Right hindlimb (tissue), 1 donor: ENCODE measurements at regions not wholly inside any gene's neighbourhood (a gene's known extent, or its start where the extent isn't known, plus 50 kb on each side); places are given as distances from the start of the nearest gene placed in this dataset.
A peak's percentile ranks its signal among the peaks of the same experiment; 100 is the strongest.

Experiments
- DNase-seq: peaks from one replicate; pipeline ENCODE4 v3.0.0-alpha.2; 2018

- DNase-seq, result no peak
Observed at GRCh38 chr15:35736150-35736549, 190.2 kb upstream of the DPH6 start.

GRCh38 chr15:35737441-35737840 lies 191.5 kb upstream of the DPH6 start:
- no peak for DNase-seq

- DNase-seq, result no peak
Observed at GRCh38 chr15:35738370-35738769, 192.4 kb upstream of the DPH6 start.

GRCh38 chr15:35740761-35741160 lies 194.8 kb upstream of the DPH6 start:
- DNase-seq, result peak; percentile 35

- DNase-seq, result no peak
Observed at GRCh38 chr15:35741395-35741794, 195.4 kb upstream of the DPH6 start.

- no peak for DNase-seq
Observed at GRCh38 chr15:35741881-35742280, 195.9 kb upstream of the DPH6 start.

GRCh38 chr15:35743321-35743720 lies 197.4 kb upstream of the DPH6 start:
- DNase-seq, result no peak

- DNase-seq, result no peak
Observed at GRCh38 chr15:35746121-35746520, 200.2 kb upstream of the DPH6 start.

- no peak for DNase-seq
Observed at GRCh38 chr15:35748105-35748504, 202.1 kb upstream of the DPH6 start.

- no peak for DNase-seq
Observed at GRCh38 chr15:35750051-35750450, 204.1 kb upstream of the DPH6 start.

GRCh38 chr15:35751413-35752133 lies 205.6 kb upstream of the DPH6 start:
- peak; percentile 78 for DNase-seq

GRCh38 chr15:35752134-35752466 lies 206.1 kb upstream of the DPH6 start:
- DNase-seq, result no peak

GRCh38 chr15:35753486-35753885 lies 207.5 kb upstream of the DPH6 start:
- no peak for DNase-seq

- DNase-seq, result no peak
Observed at GRCh38 chr15:35755237-35755802, 209.4 kb upstream of the DPH6 start.

- no peak for DNase-seq
Observed at GRCh38 chr15:35756623-35757022, 210.7 kb upstream of the DPH6 start.

- DNase-seq, result no peak
Observed at GRCh38 chr15:35757361-35757760, 211.4 kb upstream of the DPH6 start.

- no peak for DNase-seq
Observed at GRCh38 chr15:35757765-35758164, 211.8 kb upstream of the DPH6 start.

GRCh38 chr15:35764661-35765519 lies 218.9 kb upstream of the DPH6 start:
- DNase-seq, result no peak

GRCh38 chr15:35768949-35769348 lies 223.0 kb upstream of the DPH6 start:
- DNase-seq, result no peak

GRCh38 chr15:35769656-35770055 lies 223.7 kb upstream of the DPH6 start:
- no peak for DNase-seq

GRCh38 chr15:35771746-35772442 lies 225.9 kb upstream of the DPH6 start:
- no peak for DNase-seq

- DNase-seq, result no peak
Observed at GRCh38 chr15:35774653-35775052, 228.7 kb upstream of the DPH6 start.

- no peak for DNase-seq
Observed at GRCh38 chr15:35775471-35775870, 229.5 kb upstream of the DPH6 start.
